ENCODE measurements at regions not wholly inside any gene's neighbourhood (a gene's known extent, or its start where the extent isn't known, plus 50 kb on each side); places are given as distances from the start of the nearest gene placed in this dataset.

DNA sequence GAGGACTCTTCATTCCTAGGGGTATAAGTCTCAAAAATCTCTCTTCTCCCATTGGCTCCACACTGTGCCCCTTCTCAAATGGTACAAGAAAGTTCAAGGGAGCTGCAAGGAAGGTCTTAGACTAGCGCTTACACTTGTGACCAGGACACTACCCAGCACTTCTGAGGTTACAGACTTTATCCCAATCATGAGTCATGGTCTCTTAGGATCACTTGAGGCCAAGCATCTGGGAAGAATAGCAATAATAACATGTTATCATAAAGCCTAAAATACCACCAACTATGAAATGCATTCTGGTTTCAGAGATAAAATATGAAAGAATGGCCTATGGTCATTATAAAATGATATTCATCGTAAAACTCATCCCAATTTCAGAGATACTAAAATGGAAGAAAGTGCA, 309.9 kb upstream of the PKDCC start:
- DNase-seq = no peak

DNA sequence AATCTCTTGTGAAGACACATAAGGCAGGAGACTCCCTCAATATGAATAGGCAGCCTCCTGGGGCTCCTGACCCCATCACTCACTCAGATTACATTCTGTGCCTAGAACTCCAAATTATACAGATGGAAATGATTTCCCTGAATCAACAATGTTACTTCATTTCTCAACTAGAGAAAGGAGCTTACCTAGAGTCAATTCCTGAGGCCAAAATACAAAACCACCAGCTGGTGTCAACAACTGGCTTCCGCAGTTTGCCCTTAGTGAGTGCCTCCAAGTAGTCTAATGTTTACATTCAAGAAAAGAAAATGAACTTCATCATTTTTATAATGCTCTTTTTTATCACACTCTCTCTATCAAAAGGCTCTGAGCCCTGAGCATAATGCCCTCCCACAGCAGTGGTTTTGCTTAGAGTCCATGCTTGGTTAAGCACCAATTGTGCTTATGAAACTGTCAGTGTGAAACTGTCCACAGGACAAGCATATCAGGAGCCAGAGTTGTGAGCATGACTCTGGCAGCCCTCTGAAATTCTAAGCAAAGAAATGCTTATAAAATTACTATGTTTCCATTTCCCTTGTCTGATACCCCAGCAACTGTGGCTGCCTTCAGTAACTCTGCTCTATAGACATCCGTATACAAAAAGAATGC, 305.7 kb upstream of the PKDCC start:
- no peak for DNase-seq

DNA sequence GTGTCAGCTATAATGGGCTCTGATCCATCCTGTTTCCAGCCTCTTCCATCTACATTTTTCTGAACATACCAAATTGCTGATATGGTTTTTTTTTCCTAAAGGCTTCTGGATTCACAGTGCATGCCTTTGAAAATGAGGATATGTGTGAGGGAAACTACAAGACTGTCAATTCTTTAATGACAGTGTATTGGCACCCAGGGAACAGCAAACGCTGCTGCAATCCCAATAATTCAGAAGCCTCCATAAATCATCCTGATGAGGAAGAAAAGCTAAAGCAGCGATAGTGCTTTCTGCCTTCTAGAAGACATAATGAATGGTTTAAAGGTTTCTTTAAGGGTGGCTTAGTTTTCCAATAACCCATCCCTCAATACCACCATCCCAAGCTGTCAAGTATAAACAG, 304.5 kb upstream of the PKDCC start:
- DNase-seq = no peak

DNA sequence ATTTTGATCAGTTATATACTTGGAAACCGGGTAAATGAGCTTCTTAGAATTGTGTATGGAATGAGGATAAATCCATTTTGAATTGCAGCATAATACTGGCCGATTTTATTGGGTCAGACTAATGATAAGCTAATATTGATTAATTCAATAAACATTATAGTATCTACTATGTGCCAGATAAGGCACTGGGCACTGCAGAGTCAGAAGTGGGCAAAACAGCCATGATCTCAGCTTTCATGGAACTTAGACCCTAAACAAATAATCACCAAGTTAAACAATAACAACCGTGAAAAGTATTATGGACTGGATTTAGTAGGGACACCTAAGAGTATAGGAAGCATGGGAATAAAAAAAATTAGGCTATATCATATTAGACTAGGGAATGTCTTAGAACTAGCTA, 297.0 kb upstream of the PKDCC start:
- DNase-seq = no peak

DNA sequence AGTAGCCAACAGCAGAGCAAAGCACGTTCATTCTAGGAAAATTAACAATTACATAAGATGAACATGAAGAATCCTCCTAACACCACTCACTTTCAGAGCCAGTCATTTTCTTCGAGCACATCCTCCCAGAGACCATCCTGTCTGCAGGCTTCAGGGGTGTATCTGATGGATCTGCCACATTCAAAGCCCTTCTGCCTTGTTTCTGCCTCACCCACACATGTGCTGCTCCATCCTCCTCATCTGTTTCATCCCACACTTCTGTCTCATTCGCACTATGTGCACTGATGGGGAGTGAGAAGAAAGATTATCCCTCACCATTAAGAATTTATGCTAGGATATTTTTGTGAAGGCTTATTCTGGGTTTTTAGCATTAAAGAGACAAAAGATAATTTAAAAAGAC, 287.9 kb upstream of the PKDCC start:
- no peak for DNase-seq

DNA sequence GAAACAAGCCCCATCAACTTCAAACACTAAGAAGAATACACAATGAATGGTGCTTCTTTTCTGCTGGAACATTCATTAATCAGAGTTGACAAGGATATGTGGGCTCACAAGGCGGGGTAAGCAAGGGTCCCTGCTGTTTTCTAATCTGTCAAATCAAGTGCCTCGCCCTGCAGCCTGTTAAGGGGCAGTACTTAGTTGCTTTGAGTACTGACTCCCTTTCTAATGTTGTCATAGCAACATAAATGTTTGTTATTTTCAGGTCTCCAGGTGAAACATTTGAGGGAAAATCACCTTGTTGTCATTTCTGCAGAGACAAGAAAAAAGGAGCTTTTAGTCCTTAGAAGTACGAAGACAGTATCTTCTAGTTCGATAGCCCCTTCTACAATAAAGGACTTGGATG, 284.7 kb upstream of the PKDCC start:
- DNase-seq = no peak

DNA sequence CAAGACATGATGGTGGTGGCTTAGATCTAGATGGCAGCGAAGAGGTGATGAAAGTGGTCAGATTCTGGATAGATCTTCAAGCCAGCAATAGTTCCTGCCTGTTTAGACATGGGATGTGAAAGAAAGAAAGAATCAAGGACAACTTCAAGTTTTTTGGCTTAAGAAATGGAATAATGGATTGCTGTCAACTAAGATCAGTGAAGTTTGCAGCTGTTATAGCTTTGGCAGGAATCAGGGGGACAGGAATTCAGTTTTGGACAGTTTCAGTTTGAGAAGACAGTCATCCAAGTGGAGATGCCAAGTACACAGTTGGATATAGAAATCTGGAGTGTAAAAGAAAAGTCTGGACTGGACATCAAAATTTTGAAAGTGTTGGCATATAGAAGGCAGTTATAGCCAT, 283.7 kb upstream of the PKDCC start:
- no peak for DNase-seq

DNA sequence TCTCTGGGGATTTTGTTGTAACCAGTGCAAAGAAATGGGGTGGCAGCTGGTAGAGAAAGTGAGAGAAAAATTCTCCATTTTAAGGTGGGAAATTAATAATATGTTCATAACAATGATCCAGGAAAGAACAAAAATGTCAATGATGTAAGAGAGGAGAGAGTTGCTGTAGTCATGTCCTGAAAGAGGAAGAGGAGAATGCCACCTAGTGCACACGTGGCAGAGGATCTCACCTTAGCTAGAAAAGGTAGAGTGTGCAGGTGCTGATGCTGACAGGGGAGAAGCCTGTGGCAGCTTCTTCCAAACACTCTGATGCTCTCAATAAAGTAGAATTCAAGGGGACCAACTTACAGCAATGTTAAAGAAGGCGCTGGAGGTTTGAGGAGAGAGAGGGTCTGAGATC, 282.9 kb upstream of the PKDCC start:
- DNase-seq = no peak

DNA sequence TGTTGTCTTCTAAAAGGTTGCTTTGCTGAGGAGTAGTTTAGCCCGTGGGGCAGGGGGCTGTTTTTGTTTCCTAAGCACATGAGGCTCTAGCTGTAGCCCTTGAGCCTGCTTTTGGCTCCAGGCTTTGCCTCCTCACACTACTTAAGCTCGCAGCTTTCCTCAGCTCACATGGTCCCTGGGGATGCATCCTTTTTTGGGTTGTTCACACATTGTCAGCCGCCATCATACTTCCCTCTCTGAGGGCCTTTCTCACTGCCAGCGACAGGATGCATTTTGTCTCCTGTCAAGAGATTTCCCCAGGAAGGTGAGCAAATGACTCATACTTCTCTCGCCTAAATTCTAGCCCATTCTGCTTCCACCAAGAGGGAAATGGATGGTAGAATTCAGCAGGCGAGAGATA, 279.5 kb upstream of the PKDCC start:
- no peak for DNase-seq

DNA sequence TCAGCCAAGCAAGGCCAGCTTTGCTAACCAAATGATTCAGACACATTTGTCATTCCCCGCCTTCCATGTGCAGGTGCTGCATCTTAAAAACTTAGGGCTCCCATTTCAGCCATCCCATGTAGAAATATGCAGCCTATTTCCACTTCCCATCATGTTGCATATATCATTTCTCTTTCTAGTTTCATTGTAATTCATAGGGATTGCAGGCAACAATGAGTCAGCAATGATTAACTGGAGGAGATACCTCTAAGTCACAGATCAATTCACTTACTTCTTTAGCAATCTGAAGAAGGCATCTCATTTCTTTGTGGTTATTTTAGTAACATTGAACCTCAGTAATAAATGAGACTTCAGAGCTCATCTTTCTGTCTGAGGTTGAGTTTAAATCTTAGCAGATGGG, 276.1 kb upstream of the PKDCC start:
- DNase-seq = no peak

DNA sequence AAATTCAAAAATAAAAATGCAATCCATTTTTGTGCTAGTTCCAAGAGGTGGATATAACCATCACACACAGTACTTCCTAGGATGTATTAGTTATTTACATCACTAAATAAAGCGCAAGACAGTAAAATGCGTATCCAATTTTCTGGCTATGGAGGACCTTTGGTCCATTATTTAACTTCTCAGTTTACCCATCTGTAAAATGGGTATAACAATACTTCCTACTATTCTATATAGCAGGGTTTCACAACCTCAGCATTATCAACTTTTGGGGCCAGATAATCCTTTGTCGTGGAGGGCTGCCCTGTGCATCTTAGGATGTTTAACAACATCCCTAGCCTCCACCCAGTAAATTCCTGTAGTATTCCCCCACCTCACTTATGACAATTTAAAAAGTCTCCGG, 275.1 kb upstream of the PKDCC start:
- DNase-seq = no peak

DNA sequence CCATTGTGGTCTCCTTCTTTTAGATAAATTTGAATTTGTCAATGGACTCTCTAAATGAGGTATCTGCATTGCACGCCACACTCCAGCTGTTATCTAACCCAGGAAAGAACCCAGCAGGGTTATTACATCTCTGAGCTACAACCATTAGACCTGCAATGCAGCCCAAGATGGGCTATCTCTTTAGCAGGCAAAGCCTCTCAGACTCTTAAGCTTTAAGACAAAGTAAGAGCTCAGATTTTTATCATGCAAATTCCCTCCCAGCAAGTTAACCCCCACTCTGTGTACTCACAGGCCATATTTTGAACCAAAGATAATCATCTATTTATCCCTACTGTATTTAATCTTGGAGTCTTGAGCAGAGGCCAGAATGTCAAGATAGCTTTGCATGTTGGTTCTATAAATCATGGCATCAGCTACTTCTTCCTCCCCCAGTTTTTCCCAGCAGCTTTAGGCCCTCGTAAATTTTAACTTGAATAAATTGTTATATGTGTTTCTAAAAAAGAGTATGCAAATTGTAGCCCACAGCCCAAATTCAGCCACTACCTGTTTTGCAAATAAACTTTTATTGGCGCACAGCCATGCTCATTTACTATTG, 273.7 kb upstream of the PKDCC start:
- no peak for DNase-seq

DNA sequence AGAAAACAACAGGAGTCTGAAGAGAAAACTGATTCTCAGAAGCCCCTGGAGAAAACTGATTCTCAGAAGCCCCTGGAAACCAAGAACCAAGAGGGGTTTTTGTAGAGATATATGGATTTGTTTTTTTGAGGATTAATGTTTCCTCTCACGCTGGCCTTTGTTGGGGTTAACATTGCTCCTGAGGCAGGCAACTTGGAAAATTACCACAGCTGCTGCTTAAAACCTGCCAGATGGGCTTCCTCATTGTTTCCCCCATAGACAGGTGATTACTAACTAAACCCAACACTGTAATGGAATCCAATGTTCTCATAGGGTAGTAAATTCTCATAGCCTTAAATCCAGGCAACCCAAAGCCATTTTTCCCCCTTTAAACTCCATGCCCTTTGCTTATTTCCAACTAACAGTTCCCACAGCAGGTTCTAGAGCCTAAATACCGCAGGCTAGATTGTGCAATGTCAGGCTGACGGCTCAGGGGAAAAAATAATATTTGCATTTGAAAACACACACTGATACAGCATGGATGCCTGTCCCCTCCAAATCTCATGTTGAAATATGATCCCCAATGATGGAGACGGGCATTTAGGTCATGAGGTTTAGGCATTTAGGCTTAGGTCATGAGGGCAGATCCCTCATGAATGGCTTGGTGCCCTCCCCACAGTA, 272.3 kb upstream of the PKDCC start:
- DNase-seq = no peak

DNA sequence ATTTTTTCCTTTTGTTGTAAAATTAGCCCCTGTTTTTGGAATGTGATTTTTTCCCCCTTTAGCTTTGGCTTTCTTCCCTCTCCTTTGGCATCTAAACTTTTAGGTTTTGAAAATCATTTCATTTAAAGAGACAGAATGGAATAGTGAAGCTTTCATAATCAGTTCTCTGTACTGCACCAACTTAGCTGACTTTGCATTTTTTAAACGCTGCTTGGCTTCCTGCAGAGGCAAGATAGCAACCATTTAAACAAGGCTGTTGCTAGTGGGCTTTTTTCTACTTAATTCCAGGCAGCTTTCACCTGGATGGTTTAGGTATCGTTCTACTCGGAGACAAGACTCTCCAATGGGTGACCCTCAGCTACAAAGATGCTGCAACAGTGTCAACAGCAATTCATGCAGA, 267.9 kb upstream of the PKDCC start:
- no peak for DNase-seq

DNA sequence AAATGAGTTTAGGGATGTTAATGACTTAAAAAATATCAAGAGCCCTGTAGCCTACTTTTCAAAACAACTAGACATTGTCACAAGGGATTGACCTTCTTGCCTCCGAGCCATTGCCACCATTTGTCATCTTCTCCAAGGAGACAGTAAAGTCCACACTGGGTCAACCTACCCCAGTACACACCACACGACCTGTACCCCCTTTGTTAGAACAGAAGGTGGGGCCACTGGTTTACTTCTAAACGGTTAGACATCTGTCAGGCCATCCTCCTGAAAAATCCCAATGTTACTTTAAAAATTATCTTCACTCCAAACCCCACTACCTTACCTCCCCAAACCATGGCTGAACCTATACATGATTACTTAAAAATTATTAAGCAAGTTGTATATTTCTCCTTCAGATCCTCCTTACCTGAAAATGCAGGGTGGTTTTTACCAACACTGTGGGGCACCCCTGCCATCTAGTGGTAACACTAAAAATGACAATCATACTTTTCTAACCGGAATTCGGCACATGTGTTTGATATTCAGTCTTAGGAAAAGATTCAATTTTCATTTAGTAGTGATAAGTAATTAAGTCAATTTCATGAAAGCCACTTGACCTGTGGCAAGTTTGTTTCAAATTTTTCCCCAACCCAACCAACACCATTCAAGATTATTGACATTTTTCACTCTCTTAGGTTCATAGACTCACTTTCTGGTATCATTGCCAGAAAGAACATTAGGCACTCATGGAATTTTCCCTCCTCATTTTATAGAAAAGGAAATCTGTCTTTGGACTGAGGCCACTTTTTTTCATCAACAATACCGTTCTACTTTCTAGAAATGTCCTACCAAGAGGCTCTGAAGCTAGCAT, 265.3 kb upstream of the PKDCC start:
- DNase-seq = peak; percentile 8

DNA sequence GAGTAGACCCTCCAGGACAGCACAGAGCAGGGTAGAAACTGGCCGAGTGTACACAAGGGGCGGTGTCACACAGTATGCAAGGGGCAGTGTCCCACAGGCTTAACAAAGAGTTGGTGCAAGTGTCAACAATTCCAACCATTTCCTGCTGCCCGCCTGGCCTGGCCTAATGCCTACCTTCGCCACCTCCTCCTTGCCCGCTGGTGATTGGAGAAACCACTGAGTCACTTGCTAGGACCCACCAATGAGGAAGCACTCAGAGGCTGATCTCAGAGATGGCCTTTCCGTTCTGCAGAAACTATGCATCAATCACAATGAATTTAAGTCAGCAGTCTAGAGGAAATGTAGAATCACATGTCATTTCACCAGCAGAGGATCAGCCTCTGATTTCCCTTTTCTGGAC, 263.3 kb upstream of the PKDCC start:
- DNase-seq = no peak

DNA sequence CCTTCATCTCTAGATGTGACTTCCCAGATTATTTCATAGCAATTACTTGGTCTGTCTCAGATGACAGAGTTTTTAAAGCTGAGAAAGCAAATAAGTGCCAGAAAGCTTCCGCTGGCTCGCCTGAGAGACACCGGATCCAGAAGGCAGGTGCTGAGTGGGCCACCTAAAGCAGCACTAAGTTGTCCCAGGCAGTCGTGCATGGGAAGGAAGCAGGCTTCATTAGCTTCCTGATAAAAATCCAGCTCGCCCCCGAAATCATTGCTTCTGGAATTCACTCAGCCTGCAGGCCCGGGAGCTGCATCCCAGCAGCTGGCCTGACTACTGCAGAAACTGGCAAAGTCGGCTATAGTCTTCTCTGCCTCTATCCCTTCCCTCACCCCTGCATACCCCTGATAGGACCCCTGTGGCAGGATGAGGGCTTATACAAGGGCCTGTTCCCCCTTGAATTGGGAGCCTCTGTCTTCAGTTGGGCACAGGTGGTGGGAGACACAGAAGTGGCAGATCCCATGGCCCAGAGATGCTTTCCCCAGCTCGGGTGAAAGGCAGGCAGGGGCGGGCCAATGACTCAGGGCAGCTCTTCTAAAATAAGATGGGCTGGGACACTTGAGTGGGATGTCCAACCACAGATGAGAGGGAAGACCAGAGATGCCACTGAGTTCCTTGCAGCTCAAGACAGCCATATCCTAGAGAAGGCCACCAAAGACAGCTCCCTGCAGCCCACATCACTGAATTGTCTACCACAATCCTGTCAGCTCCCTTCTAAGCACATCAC, 262.4 kb upstream of the PKDCC start:
- DNase-seq = no peak

DNA sequence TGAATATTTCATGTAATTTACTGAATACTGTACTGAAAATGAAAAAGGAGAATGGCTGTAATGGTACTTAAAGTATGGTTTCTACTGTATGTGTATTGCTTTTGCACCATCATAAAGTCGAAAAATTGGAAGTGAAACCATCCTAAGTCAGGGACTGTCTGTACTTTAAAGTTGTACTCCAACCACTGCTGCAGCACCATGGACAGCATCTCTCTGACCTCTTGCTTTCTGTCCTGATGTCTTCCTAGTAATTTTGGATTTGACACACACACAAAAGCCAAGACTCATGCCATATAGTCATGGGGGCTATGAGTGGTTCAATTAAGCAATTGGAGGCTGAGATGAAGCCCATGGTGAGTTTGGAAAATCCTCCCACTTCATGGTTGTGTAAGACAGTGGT, 256.3 kb upstream of the PKDCC start:
- DNase-seq = no peak

DNA sequence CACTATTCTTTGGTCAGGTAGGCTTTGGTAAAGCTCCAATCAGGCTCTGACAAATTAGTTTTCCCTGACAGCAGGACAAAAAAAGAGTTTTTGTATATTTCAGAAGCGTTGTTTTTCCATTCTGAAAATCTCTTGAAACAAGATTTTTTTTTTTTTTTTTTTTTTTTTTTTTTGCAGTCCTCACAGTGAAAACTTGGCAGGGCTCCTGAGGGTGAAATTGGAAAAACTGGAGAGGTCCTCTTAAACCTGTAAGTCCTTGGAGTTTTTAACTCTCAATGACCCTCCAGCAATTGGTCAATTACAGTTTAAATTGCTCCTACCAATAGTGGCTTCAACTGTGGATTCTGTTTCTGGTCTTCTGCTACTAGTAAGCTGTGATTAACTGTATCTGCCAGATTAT, 244.5 kb upstream of the PKDCC start:
- DNase-seq = no peak

DNA sequence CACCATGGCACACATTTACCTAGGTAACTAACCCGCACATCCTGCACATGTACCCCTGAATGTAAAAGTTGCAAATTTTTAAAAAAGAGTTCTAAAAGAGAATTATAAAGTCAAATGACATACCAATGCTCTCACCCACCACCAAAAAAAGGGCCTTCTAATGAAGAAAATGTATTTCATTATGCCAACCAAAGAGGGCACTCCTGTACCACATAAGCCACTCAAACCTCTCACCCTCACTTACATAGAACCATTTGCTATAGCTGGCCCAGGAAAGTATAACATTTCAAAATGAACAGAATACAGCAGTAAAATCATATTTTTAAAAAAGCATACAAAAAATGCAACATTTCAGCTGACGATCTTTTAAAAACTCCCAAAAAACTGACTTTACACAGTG, 241.5 kb upstream of the PKDCC start:
- no peak for DNase-seq

DNA sequence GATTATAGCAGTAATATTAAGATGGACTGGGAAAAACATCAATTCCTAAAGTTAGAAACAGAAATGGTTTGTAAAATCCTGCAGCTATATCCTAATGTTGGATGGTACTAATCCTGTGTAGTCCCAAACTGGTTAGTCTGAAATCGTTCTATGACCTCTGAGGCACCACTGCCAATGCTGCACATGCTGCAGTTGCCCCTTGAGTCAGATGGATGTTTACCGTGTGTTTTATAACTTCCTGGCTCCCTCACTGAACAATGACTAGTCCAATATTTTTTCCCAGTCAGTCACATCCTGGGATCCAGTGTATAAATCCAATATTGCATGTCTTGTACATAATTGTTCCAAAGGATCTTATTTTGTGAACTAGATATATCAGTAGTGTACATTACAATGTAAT, 226.7 kb upstream of the PKDCC start:
- no peak for DNase-seq

DNA sequence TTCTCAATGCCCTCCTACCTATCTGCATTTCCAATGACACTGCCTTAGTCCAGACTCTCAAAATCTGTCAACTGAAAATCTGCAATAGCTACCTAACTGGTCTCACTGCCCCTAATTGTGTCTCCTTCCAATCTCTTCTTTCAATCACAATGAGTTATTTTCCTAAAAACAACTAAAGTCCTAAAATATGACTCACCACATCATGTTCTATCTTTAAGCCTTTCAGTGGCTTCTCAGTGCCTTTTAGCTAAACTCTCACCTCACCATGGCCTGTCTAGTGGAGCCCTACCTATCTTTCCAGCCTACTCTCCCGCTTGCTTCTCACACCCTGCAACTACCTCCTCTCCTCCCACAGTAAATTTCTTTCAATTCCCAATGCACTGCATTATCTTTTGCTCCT, 220.9 kb upstream of the PKDCC start:
- DNase-seq = no peak

DNA sequence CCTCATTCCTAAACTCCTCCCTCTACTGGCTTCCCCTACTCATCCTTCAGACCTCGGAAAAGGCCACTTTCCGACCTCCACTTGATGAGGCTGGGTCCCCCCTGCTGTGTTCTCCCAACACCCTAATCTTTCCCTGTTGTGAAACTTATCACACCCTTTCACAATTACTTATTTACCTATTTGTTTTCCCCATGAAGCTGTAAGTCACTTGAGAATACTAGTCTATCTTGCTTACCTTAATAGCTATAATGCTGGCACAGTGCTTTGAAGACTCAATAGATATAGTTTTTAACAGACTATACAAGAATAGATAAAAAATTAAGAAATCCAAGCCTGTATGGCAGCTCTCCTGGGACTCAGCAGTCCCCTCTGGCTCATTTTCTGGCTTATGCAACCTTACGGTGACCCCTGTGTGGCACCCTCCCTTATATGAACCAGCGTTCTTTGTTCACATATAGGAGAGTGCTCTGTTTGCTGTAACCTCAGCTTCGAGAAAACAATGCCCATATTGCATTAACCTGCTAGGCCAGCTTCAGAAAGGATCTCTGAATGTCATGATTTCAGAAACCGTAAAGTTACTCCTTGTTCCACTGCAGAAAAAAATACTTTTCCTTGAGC, 220.4 kb upstream of the PKDCC start:
- DNase-seq = no peak
